CD1c-positive myeloid dendritic cell (primary cell): ENCODE measurements at regions not wholly inside any gene's neighbourhood (a gene's known extent, or its start where the extent isn't known, plus 50 kb on each side); places are given as distances from the start of the nearest gene placed in this dataset.

ENCODE experiments used
- DNase-seq: peaks from one replicate; pipeline ENCODE4 v3.0.0-alpha.2; 2016; ENCODE audit errors: extremely low spot score

- DNase-seq, result no peak
Observed at GRCh38 chr20:51266353-51266752, 243.4 kb upstream of the KCNG1 start.

GRCh38 chr20:51265361-51265760 lies 242.5 kb upstream of the KCNG1 start:
- DNase-seq, result no peak

- no peak for DNase-seq
Observed at GRCh38 chr20:51262240-51262639, 239.3 kb upstream of the KCNG1 start.

- DNase-seq, result no peak
Observed at GRCh38 chr20:51259455-51259854, 236.5 kb upstream of the KCNG1 start.

- DNase-seq, result no peak
Observed at GRCh38 chr20:51258582-51259165, 235.8 kb upstream of the KCNG1 start.

- DNase-seq, result no peak
Observed at GRCh38 chr20:51255417-51255816, 232.5 kb upstream of the KCNG1 start.

GRCh38 chr20:51253280-51253679 lies 230.4 kb upstream of the KCNG1 start:
- no peak for DNase-seq

- no peak for DNase-seq
Observed at GRCh38 chr20:51249781-51250180, 226.9 kb upstream of the KCNG1 start.

- DNase-seq, result no peak
Observed at GRCh38 chr20:51249215-51249614, 226.3 kb upstream of the KCNG1 start.

- no peak for DNase-seq
Observed at GRCh38 chr20:51244466-51244865, 221.6 kb upstream of the KCNG1 start.

- no peak for DNase-seq
Observed at GRCh38 chr20:51238675-51239305, 215.9 kb upstream of the KCNG1 start.

- no peak for DNase-seq
Observed at GRCh38 chr20:51237791-51238190, 214.9 kb upstream of the KCNG1 start.

GRCh38 chr20:51237278-51237677 lies 214.4 kb upstream of the KCNG1 start:
- no peak for DNase-seq

- DNase-seq, result no peak
Observed at GRCh38 chr20:51236421-51236820, 213.5 kb upstream of the KCNG1 start.

GRCh38 chr20:51233345-51233744 lies 210.4 kb upstream of the KCNG1 start:
- DNase-seq, result no peak

- DNase-seq, result no peak
Observed at GRCh38 chr20:51230727-51231126, 207.8 kb upstream of the KCNG1 start.

- no peak for DNase-seq
Observed at GRCh38 chr20:51228763-51229162, 205.9 kb upstream of the KCNG1 start.

GRCh38 chr20:51227744-51228143 lies 204.8 kb upstream of the KCNG1 start:
- DNase-seq, result no peak

GRCh38 chr20:51223183-51223720 lies 200.3 kb upstream of the KCNG1 start:
- no peak for DNase-seq

GRCh38 chr20:51221791-51222408 lies 199.0 kb upstream of the KCNG1 start:
- no peak for DNase-seq

- no peak for DNase-seq
Observed at GRCh38 chr20:51221103-51221502, 198.2 kb upstream of the KCNG1 start.

GRCh38 chr20:51220293-51220706 lies 197.4 kb upstream of the KCNG1 start:
- peak; percentile 35 for DNase-seq

- no peak for DNase-seq
Observed at GRCh38 chr20:51219544-51219943, 196.6 kb upstream of the KCNG1 start.
